Ovary (tissue), 7 donors: ENCODE measurements at regions not wholly inside any gene's neighbourhood (a gene's known extent, or its start where the extent isn't known, plus 50 kb on each side); places are given as distances from the start of the nearest gene placed in this dataset.
"Not testable (repeated sequence)": the region's sequence is repeated elsewhere in the genome, so short reads cannot be mapped to it uniquely, and the experiment has no call there.

Experiments used
- DNase-seq, 5 donors: peaks; one replicate each; pipeline ENCODE4 v3.0.0-alpha.2; 2019 to 2020
- H3K27ac ChIP-seq, 2 donors: fragments of 200-600 bp; one replicate each; pipeline versions ENCODE4 v1.5.1 to v1.8.0; 2019 to 2022
- H3K27me3 ChIP-seq: fragments of 200-600 bp; one replicate; pipeline ENCODE4 v1.8.0; 2022
- H3K36me3 ChIP-seq: fragments of 200-600 bp; sonication (generic); one replicate; pipeline ENCODE4 v1.5.1; 2019
- H3K4me1 ChIP-seq: one replicate; pipeline ENCODE4 v1.8.1; 2013; ENCODE audit warnings: mild to moderate bottlenecking, moderate library complexity; ENCODE audit not compliant: insufficient read depth
- H3K4me3 ChIP-seq: fragments of 200-600 bp; sonication (generic); one replicate; pipeline ENCODE4 v1.5.1; 2017
- H3K9me3 ChIP-seq, 2 donors: fragments of 200-600 bp in 1 of 2; sonication (generic) in 1 of 2; one replicate each; pipeline versions ENCODE4 v1.5.1 to v1.8.1; 2013 to 2019; ENCODE audit warnings: mild to moderate bottlenecking in 1 of 2, moderate library complexity in 1 of 2
- CTCF ChIP-seq, 3 donors: fragments of 450-650 bp in 2 of 3; fragments of 200-600 bp in 1 of 3; IDR thresholded peaks; one replicate each; pipeline versions ENCODE4 v1.5.1 to v1.8.0; 2016 to 2022; ENCODE audit warnings: antibody characterized with exemption in 3 of 3, mild to moderate bottlenecking in 1 of 3
- EP300 ChIP-seq: sonication (generic); formaldehyde crosslinking; IDR thresholded peaks from one replicate; pipeline ENCODE4 v1.6.1; 2017; ENCODE audit warnings: antibody characterized with exemption
- POLR2A ChIP-seq: fragments of 450-650 bp; IDR thresholded peaks from one replicate; pipeline ENCODE4 v1.6.1; 2017; ENCODE audit warnings: antibody characterized with exemption, mild to moderate bottlenecking, moderate library complexity
- WGBS, 3 donors: extraction: QIAGEN DNeasy Blood & Tissue Kit in 1 of 3; methylation state at CpG; one replicate each; pipeline versions ENCODE4 v1.1.5 to v1.1.7; 2013 to 2017; 5-methylcytosine and 5-hydroxymethylcytosine counted together
- intact Hi-C, 4 donors: fragments of 100-400 bp; cut with DNase I; formaldehyde crosslinking; loops; one replicate each; pipeline versions ENCODE4 v1.11.0 to v1.15.1; 2022 to 2023
- donor health status: DM: no; HTN: no; CAD: no; lungs with moderate emphysema.
- donor health status: DM: no; HTN: no; CAD: no.
- donor health status: Bipolar disorder and iron deficiency.
- donor health status: DM: no; HTN: no; CAD: no.
- donor health status: DM: yes; HTN: yes; CAD: no.

GRCh38 chrX:138849521-138849920 lies 138.0 kb upstream of the FGF13 start:
- Histone ChIP-seq H3K27ac (no peak overlapping the region), H3K9me3 (no peaks in the 10 kb centered on the region), H3K4me1 (no peaks in the 10 kb centered on the region), H3K27me3 (no peaks in the 10 kb centered on the region), H3K4me3 (no peak overlapping the region), H3K36me3 (no peaks in the 10 kb centered on the region)
- no peak for DNase-seq
- TF ChIP-seq POLR2A: no peak
- TF ChIP-seq EP300: no peak
- no peak for TF ChIP-seq CTCF (IDR thresholded peaks at IDR 0.05)
- WGBS, 3 donors: 78 to 80% (median 78%) methylated on average over 2 of the region's 2 CpGs
- intact Hi-C loops: no loop called here

- intact Hi-C loops: no loop called here
- 36 to 52% (median 44%) methylated on average over 3 of the region's 3 CpGs for WGBS, 3 donors
- DNase-seq: no peak
- no peak overlapping the region for H3K4me3 ChIP-seq
- H3K27ac ChIP-seq: no peak overlapping the region
- no peaks in the 10 kb centered on the region for H3K36me3 ChIP-seq
- TF ChIP-seq CTCF (IDR thresholded peaks at IDR 0.05) (no peak), POLR2A (no peak), EP300 (no peak)
- no peaks in the 10 kb centered on the region for H3K4me1 ChIP-seq
- H3K9me3 ChIP-seq: no peaks in the 10 kb centered on the region
- no peaks in the 10 kb centered on the region for H3K27me3 ChIP-seq
These were observed 136.4 kb upstream of the FGF13 start for GRCh38 chrX:138847930-138848329.

GRCh38 chrX:138845786-138846185 lies 134.3 kb upstream of the FGF13 start:
- WGBS, 3 donors: 53 to 65% (median 60%) methylated on average over 3 of the region's 3 CpGs
- TF ChIP-seq EP300: no peak
- no peak for TF ChIP-seq POLR2A
- no peak for TF ChIP-seq CTCF (IDR thresholded peaks at IDR 0.05)
- DNase-seq: no peak
- Histone ChIP-seq H3K27ac (no peak overlapping the region), H3K4me1 (no peaks in the 10 kb centered on the region), H3K27me3 (no peaks in the 10 kb centered on the region), H3K9me3 (no peaks in the 10 kb centered on the region), H3K4me3 (no peak overlapping the region), H3K36me3 (no peaks in the 10 kb centered on the region)
- intact Hi-C loops: no loop called here

GRCh38 chrX:138807400-138807799 lies 95.9 kb upstream of the FGF13 start:
- H3K9me3 ChIP-seq, H3K27ac ChIP-seq, H3K4me1 ChIP-seq, H3K4me3 ChIP-seq, H3K27me3 ChIP-seq, DNase-seq, intact Hi-C loops, H3K36me3 ChIP-seq: not testable (repeated sequence)
- 61 to 91% (median 71%) methylated on average over 1 of the region's 1 CpG for WGBS, 3 donors

GRCh38 chrX:138794246-138794645 lies 82.7 kb upstream of the FGF13 start:
- Histone ChIP-seq H3K27me3 (no peaks in the 10 kb centered on the region), H3K27ac (no peak overlapping the region), H3K9me3 (no peaks in the 10 kb centered on the region), H3K36me3 (no peaks in the 10 kb centered on the region), H3K4me3 (no peak overlapping the region), H3K4me1 (no peaks in the 10 kb centered on the region)
- TF ChIP-seq EP300 (no peak), POLR2A (no peak), CTCF (IDR thresholded peaks at IDR 0.05) (no peak)
- no peak for DNase-seq
- intact Hi-C loops: no loop called here
- 83 to 91% (median 87%) methylated on average over 1 of the region's 1 CpG for WGBS, 3 donors
